KOPT-K1 (cell line): ENCODE measurements at regions not wholly inside any gene's neighbourhood (a gene's known extent, or its start where the extent isn't known, plus 50 kb on each side); places are given as distances from the start of the nearest gene placed in this dataset.

ENCODE experiments used
- H3K27ac ChIP-seq: fragments of 200-600 bp; sonication (generic); 2 replicates; pipeline ENCODE4 v1.5.1; 2016; ENCODE audit warnings: antibody characterized with exemption, mild to moderate bottlenecking, low read depth, low read length; ENCODE audit not compliant: poor library complexity, severe bottlenecking
- H3K36me3 ChIP-seq: fragments of 200-600 bp; sonication (generic); 2 replicates; pipeline ENCODE4 v1.5.1; 2017; ENCODE audit warnings: antibody characterized with exemption, mild to moderate bottlenecking, low read length, moderate library complexity; ENCODE audit not compliant: insufficient read depth
- H3K9me3 ChIP-seq: fragments of 200-600 bp; sonication (generic); 2 replicates; pipeline ENCODE4 v1.5.1; 2017; ENCODE audit warnings: antibody characterized with exemption, low read length, mild to moderate bottlenecking; ENCODE audit not compliant: insufficient read depth, poor library complexity, severe bottlenecking

DNA sequence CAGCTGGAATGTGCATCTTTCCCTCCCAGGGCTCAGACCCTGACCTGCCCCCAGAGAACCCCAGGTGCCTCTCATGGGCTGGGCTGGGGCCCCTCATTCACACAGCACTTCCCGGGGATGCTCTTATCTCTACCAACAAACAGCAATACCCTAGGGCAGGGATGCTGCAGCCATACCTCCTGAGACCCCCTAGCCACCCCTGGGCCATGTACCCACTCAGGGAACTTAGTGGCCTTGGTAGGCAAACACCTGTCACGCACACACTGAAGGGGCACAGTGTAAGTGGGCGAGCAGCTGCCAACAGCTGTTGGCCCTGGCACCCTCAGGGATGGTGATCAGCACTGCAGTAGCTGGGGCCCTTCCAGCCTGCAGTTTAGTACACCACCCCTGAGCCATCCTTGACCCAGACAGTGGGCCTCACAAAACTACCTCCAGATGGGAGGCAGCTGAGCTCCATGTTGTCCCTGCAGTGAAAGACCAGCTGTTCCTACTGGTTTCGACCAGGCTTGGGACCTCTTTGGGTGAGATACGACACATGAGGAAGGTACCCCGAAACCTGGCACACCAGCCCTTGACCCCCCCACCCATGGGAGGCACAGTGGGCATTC lies 1723.6 kb downstream of the TP53TG3F start:
- Histone ChIP-seq H3K9me3 (peaks cover 10% of the 10 kb centered on the region), H3K27ac (no peak overlapping the region), H3K36me3 (no peaks in the 10 kb centered on the region)

DNA sequence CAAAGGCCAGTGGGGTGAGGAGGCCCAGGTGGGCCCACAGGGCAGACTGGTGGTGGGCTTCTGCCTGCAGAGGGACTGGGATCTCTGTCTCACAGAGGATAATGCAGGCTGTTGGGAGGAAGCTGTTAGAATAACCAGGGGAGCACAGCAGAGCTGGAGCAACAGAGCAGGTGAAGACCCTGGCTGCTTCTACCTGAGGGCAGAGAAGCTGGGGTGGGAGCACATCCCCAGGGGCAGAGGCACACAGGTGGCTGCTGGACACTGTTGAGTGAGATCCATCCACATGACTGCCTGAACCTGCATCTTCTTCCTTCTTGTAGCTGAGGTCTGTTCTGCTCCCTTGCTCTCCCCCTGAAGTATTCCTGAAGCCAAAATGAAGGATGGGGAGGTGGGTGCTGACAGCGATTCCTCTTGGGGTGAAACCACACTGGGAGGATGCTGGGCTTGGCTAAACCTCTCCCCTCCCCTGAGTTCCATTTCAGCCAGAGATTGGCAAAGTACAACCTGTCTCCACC lies 1725.0 kb downstream of the TP53TG3F start:
- Histone ChIP-seq H3K36me3 (no peaks in the 10 kb centered on the region), H3K27ac (no peak overlapping the region), H3K9me3 (peaks cover 10% of the 10 kb centered on the region)

DNA sequence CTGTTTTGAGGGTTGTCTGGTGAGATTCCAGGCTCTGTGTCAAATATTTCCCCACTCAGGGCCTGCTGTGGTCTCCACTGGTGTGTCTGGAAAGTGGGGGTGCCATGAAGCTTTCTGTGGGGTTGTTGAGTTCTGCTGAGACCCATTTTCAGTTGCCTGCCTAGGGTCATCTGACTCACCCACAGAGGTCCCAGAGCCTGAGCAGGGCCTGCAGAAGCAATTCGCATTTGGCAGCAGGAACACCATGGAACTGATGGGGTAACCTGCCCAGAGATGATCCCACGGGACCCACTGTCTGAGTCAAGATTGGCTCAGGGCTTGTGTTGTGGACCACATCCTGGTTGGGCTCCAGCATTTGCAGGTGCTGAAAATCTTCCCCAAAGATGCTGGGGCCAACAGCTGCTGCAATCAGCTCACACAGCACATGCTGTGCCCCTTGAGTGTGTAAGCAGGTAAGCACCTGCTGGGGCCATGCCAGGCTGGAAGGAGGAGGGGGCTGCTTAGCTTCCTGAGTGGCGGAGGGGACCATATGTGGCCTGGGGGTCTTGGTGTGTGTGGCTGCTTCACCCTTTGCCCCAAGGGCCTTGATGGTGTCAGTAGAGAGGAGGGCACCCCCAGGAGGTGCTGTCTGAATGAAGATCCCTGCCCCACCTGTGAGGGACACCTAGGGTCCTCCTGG lies 1726.1 kb downstream of the TP53TG3F start:
- H3K36me3 ChIP-seq = no peaks in the 10 kb centered on the region
- no peak overlapping the region for H3K27ac ChIP-seq
- H3K9me3 ChIP-seq = peaks cover 10% of the 10 kb centered on the region

DNA sequence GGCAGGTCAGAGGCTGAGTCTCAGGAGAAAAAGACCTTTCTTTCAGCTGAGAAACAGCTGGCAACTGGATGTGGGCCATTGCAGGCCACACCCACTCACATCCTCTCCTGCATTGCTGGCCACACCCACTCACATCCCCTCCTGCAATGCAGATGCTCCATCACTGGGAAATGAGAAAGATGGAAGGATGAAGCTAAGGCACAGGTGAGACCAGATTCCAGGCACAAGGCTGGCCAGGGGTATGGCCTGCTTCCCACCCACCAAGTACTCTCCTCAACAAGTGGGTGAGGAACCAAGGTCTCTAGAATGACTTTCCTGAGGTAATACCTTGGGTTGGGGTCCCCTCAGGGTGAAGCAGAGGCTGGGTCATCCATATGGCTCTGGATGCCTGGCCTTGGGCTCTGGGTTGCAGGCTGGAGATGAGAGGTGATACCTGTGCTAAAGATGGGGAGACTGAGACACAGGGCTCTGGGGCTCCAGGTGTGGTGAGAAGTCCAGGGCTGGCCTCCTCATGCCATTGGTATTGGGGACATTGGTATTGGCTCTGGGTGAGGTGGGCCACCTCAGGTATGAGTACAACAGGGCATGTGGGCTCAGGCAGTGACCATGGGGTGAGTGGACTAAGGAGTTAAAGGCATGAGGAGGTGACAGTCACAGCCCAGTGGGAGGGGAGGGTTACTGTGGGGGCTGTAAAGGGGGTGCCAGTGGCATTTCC lies 1726.8 kb downstream of the TP53TG3F start:
- H3K9me3 ChIP-seq = peaks cover 10% of the 10 kb centered on the region
- no peak overlapping the region for H3K27ac ChIP-seq
- H3K36me3 ChIP-seq = no peaks in the 10 kb centered on the region

DNA sequence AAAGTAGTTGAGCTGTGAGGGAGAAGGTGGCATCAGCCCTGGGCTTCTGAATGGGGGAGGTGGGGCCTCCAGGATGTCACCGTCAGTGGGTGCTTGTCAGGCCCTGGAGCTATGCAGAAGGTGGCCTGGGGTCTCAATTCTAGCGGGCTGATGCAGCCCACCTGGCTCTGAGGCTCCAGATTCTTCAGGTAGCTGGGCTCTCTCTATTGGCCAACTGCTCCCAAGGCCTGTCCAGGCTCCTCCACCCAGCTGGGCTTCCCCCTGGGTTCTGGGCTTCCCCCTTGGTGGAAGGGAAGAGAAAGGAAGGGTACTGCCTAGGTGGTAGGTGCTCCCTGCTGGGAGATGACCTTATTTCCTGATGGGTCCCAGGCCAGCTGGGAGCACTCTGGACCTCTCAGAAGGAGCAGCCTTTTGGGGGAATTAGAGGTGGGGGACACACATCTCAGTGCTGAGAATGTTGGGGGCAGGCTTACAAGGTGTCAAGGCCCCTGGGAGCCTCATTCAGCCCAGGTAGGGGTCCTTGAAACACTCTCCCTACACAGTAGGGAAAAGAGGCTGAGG lies 1728.3 kb downstream of the TP53TG3F start:
- Histone ChIP-seq H3K27ac (no peak overlapping the region), H3K9me3 (peaks cover 10% of the 10 kb centered on the region), H3K36me3 (no peaks in the 10 kb centered on the region)

DNA sequence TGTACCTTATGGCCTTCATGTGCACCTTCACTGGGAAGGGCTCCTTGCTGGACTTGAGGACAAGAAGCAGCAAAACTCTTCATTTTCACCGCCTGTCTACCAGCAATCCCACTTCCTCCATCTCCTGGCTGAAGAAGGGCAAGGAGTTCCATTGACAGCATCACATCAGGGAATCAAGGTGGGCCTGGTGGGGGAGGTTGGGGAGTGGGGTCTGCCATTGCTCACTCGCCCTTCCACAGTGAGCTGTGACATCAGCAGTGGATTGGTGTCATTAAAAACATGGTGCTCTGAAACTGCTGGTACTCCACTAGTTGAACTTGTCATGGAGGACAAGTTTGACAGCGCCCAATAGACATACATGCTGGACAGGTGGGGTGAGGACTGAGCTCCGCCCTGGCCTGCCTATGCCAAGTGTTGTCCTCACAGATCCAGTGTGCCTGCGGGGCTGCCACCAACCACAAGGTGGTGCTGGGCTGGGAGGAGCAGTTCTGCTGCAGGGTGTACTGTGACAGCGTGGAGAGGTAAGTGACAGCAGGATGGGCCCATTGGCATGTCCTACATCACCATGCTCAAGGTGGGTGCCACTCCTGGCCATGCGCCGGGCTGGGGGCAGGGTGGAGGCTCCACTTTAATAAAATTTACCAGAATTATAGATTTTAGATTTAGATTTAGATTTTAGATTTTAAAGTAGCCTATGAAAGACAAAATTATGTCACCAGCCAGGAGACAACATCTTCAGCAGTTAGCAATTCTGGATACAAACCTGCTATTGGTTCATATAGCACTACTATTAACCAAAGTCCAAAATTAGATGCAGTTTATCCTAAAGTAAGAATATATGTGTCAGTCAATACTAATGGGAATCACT lies 1729.1 kb downstream of the TP53TG3F start:
- H3K36me3 ChIP-seq = no peaks in the 10 kb centered on the region
- H3K9me3 ChIP-seq = peaks cover 8% of the 10 kb centered on the region
- H3K27ac ChIP-seq = no peak overlapping the region

DNA sequence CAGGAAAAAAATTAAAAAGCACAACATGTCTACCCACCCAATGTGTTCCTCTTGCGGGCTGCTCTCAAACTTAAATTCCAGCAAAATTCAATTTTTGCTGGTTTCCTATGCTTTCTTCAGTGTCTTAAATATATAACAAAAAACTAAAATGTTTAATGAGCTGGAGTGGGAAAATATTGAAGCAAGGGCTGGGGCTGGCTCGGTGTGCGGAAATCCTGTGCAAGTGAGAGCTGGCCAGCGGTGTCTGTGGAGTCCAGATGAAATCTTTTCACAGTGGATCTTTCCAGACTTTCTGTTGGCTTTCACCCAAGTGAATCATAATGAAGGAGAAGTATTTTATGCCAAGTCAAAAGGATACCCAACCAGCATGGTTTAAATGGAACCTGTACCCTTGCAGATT lies 1733.6 kb downstream of the TP53TG3F start:
- peaks cover 21% of the 10 kb centered on the region for H3K9me3 ChIP-seq
- no peak overlapping the region for H3K27ac ChIP-seq
- no peaks in the 10 kb centered on the region for H3K36me3 ChIP-seq

DNA sequence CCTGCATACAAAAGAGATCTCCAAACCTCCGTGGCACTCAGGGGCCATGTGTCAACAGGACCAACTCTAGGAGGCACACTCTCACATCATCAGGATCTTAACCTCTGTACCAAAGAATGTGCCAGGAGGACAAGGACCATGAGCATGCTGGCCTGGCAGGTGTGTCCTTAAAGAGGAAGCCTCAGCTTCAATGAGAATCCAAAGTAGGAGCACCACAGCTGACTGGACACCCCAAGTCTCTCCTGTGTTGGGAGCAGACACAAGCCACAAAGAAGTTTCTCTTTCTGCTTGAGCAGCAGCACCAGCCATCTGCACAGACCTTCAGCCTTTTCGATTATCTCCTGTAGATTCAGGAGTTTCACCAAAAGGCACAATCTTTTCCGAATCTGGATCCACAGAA lies 1734.5 kb downstream of the TP53TG3F start:
- no peak overlapping the region for H3K27ac ChIP-seq

DNA sequence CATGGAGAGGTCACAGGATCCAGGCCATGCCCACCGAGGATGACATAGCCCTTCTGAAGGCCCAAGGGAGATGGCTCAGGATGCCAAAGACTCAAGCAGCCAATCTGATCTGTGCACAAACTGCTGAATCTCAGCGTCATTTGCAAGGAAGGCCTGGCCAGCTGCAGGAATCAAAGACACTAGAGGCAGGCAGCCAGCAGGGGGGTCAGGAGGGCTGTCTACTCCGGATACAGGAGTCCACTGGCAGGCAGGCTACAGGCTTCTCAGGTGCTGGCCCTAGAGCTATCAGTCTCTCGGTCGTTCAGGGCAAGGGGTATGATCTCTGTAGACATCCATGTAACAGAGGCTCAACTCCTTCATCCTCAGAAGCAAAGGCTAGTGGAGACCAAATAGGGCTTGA lies 1735.3 kb downstream of the TP53TG3F start:
- Histone ChIP-seq H3K9me3 (peaks cover 21% of the 10 kb centered on the region), H3K36me3 (no peaks in the 10 kb centered on the region), H3K27ac (no peak overlapping the region)

More for the DNA sequence above, 1734.5 kb downstream of the TP53TG3F start:
- Histone ChIP-seq H3K9me3 (peaks cover 21% of the 10 kb centered on the region), H3K36me3 (no peaks in the 10 kb centered on the region)

DNA sequence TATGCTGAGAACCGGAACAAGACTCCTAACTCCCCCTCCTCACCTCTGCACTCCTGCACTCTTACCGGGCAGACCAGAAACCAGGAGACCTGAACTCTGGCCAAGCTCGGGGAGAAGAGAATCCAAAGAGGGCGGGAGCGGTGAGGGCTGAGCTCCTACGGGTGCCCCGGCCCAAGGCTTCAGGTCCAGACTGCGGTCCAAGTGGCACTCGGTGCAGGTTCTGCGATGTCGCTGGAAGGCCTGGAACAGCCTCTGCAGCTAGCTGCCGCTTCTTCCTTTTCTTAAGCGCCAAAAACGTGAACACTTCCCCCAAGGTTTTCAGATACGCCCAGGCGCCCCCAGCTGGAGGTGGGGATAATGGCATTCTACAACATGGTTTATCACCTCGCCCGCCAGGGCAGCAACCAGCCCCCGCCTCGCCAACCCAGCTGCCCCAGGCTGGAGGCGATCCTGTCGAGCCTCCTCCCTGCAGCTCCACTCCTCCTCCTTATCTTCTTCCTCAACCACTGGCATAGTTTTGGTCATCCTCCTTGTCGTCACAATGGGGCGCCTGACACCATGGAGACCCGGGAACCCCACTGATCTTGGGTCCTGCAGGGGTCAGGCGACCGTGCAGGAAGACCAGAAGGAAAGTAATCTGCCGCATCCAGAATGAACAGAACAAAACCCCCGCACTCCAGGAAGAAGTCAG lies 1735.9 kb downstream of the TP53TG3F start:
- Histone ChIP-seq H3K36me3 (no peaks in the 10 kb centered on the region), H3K27ac (no peak overlapping the region), H3K9me3 (peaks cover 21% of the 10 kb centered on the region)

DNA sequence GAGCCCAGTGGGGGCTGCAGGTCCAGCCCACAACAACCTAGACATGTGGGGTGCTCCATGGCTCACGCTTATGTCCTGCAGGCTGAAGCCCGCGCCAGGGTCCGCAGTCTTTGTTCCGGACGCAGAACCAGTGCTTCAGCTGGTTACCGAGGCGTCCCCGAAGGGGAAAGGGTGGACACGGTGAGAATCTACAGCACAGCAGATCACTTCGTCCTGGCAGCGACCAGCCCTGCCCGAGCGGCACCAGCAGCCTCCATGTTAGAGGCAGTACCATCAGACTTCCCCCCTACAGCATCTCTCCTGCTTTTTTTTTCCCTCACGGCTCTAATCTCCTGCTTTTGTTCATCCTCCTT lies 1736.4 kb downstream of the TP53TG3F start:
- H3K9me3 ChIP-seq = peaks cover 24% of the 10 kb centered on the region
- no peak overlapping the region for H3K27ac ChIP-seq
- H3K36me3 ChIP-seq = no peaks in the 10 kb centered on the region

DNA sequence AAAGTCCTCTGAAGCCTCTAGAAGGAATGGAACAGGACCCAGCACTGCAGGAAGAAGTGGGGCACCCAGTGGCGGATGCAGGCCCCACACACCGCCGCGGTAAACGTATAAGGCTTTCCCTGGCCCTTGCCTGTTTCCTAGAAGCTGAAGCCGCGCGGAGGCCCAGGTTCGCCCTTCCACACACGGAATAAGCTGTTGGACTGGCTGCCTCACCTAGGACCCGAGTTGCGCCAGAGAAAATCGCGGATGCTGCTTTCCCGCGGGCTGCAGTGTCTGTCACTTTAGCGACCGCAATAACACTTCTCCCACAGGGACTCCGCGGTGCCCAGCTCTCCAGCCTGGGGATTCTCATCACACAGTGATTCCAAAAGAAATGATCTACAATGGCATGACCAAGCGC lies 1736.9 kb downstream of the TP53TG3F start:
- H3K9me3 ChIP-seq = peaks cover 28% of the 10 kb centered on the region

DNA sequence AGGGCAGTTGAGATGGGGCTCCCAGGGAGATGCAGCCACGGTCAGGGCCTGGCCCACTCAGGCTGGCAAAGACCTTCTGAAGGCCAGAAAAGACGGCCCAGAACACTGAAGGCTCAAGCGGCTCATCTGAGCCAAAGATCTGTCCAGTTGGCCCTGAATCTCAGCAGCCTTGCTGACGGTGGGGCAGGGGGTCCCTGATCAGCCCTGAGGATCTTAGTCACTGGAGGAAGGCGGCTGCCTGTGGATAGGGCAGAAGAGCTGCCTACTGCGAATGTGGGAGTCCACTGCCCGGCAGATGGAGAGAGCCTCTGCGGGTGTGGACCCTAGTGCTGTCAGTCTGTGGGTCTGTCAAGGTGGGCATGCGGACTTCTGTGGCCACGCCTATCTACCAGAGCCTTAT lies 1738.2 kb downstream of the TP53TG3F start:
- Histone ChIP-seq H3K9me3 (peaks cover 28% of the 10 kb centered on the region), H3K36me3 (no peaks in the 10 kb centered on the region), H3K27ac (no peak overlapping the region)

More for the DNA sequence above, 1736.9 kb downstream of the TP53TG3F start:
- H3K27ac ChIP-seq = no peak overlapping the region
- no peaks in the 10 kb centered on the region for H3K36me3 ChIP-seq
